ENCODE measurements at regions not wholly inside any gene's neighbourhood (a gene's known extent, or its start where the extent isn't known, plus 50 kb on each side); places are given as distances from the start of the nearest gene placed in this dataset.

GRCh38 chr6:140844167-140844566 lies 1288.6 kb upstream of the GJE1 start:
- TF ChIP-seq POLR2A (conservative IDR thresholded peaks at IDR 0.05) (no peak), ZNF274 (IDR thresholded peaks at IDR 0.05; ENCODE audit: borderline replicate concordance, low read depth, low read length) (no peak), EZH2 (IDR thresholded peaks at IDR 0.05; ENCODE audit: borderline replicate concordance, low read depth, low read length) (no peak), CEBPG (CRISPR knock-in tag; IDR thresholded peaks at IDR 0.05) (no peak), CEBPG (tag; conservative IDR thresholded peaks at IDR 0.05 in 1 of 2, IDR thresholded peaks at IDR 0.05 in 1 of 2) (no peak), HNRNPLL (IDR thresholded peaks at IDR 0.05; ENCODE audit: low read depth, low read length, poor library complexity, severe bottlenecking) (no peak), U2AF2 (optimal IDR thresholded peaks at IDR 0.05; ENCODE audit: low read depth, low read length) (no peak), ZNF77 (CRISPR knock-in tag; IDR thresholded peaks at IDR 0.05) (no peak), GTF2F1 (IDR thresholded peaks at IDR 0.05; ENCODE audit: low read depth, low read length) (no peak), ZFP36 (IDR thresholded peaks at IDR 0.05; ENCODE audit: low read depth, low read length, partially characterized antibody) (no peak), SMAD1 (IDR thresholded peaks at IDR 0.05; ENCODE audit: low read depth, low read length, partially characterized antibody) (no peak), CTCF (IDR thresholded peaks at IDR 0.05 in 2 of 3, conservative IDR thresholded peaks at IDR 0.05 in 1 of 3; ENCODE audit: insufficient read depth in 2 of 3, low read depth in 1 of 3, low read length in 3 of 3) (no peak)
- TF ChIP-seq, protein P1, sequence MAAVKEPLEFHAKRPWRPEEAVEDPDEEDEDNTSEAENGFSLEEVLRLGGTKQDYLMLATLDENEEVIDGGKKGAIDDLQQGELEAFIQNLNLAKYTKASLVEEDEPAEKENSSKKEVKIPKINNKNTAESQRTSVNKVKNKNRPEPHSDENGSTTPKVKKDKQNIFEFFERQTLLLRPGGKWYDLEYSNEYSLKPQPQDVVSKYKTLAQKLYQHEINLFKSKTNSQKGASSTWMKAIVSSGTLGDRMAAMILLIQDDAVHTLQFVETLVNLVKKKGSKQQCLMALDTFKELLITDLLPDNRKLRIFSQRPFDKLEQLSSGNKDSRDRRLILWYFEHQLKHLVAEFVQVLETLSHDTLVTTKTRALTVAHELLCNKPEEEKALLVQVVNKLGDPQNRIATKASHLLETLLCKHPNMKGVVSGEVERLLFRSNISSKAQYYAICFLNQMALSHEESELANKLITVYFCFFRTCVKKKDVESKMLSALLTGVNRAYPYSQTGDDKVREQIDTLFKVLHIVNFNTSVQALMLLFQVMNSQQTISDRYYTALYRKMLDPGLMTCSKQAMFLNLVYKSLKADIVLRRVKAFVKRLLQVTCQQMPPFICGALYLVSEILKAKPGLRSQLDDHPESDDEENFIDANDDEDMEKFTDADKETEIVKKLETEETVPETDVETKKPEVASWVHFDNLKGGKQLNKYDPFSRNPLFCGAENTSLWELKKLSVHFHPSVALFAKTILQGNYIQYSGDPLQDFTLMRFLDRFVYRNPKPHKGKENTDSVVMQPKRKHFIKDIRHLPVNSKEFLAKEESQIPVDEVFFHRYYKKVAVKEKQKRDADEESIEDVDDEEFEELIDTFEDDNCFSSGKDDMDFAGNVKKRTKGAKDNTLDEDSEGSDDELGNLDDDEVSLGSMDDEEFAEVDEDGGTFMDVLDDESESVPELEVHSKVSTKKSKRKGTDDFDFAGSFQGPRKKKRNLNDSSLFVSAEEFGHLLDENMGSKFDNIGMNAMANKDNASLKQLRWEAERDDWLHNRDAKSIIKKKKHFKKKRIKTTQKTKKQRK (IDR thresholded peaks at IDR 0.05; ENCODE audit: borderline replicate concordance, low read depth, low read length), result no peak

All from K562 (cell line).